ENCODE measurements at regions not wholly inside any gene's neighbourhood (a gene's known extent, or its start where the extent isn't known, plus 50 kb on each side); places are given as distances from the start of the nearest gene placed in this dataset.

GRCh38 chr1:199172171-199173124 is 533.6 kb downstream of the PTPRC start:
- H3K4me3 ChIP-seq (ENCODE audit: insufficient read depth, low read depth, low read length): no peak overlapping the region
- no peaks in the 10 kb centered on the region for H3K27me3 ChIP-seq (ENCODE audit: control insufficient read depth, insufficient read depth, low read length, poor library complexity, severe bottlenecking)
- no peak overlapping the region for H3K27ac ChIP-seq (ENCODE audit: insufficient read depth, low read depth, low read length, poor library complexity, severe bottlenecking)
- no peaks in the 10 kb centered on the region for H3K36me3 ChIP-seq (ENCODE audit: control insufficient read depth, insufficient read depth, low read length)
- WGBS, 2 experiments: 90 to 94% methylated on average over 3 to 4 of the region's 4 CpGs
- H3K9me3 ChIP-seq (ENCODE audit: control insufficient read depth, low read length): no peaks in the 10 kb centered on the region
- no peaks in the 10 kb centered on the region for H3K4me1 ChIP-seq (ENCODE audit: control insufficient read depth, insufficient read depth, low read length)

DNA sequence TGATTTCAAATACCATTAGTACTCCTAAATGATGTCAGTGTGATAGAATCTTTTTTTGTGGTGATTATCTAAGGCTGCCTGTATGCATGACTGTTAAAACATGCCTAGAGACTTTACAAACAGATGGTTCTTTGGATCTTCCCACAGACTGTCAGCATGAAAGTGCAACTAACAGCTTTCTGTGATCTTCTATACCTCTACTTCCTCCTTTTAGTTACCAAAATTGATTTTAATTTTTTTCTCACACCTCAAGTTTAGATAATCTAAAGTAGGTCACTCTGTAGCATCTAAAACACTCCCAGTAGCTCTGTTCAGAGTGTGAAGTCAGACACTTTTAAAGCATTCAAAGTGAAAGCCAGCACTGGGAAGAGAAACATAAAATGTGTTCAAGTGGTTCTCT is 534.5 kb downstream of the PTPRC start:
- H3K4me1 ChIP-seq (ENCODE audit: control insufficient read depth, insufficient read depth, low read length): no peaks in the 10 kb centered on the region
- no peak overlapping the region for H3K4me3 ChIP-seq (ENCODE audit: insufficient read depth, low read depth, low read length)
- H3K9me3 ChIP-seq (ENCODE audit: control insufficient read depth, low read length): no peaks in the 10 kb centered on the region
- H3K36me3 ChIP-seq (ENCODE audit: control insufficient read depth, insufficient read depth, low read length): no peaks in the 10 kb centered on the region
- H3K27ac ChIP-seq (ENCODE audit: insufficient read depth, low read depth, low read length, poor library complexity, severe bottlenecking): no peak overlapping the region
- H3K27me3 ChIP-seq (ENCODE audit: control insufficient read depth, insufficient read depth, low read length, poor library complexity, severe bottlenecking): no peaks in the 10 kb centered on the region

DNA sequence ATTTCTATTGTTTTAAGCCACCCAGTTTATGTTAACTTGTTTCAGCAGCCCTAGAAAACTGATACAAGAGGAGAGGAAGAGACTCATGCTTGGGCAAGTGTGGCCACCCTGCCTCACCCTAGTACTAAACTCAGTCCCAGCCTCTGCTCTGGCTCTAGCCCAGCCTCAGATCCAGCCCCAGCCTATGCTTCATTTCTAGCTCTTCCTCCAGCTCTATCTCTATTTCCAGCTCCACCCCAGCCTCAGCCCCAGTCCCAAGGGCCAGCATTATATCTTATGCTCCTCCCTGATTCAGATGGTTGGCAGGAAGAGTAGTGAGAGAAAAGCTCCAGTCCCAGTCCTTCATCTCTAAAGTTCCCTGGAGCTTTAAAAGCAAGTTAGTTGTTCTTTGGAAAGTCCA is 535.5 kb downstream of the PTPRC start:
- H3K4me3 ChIP-seq (ENCODE audit: insufficient read depth, low read depth, low read length): no peak overlapping the region
- H3K9me3 ChIP-seq (ENCODE audit: control insufficient read depth, low read length): no peaks in the 10 kb centered on the region
- H3K4me1 ChIP-seq (ENCODE audit: control insufficient read depth, insufficient read depth, low read length): no peaks in the 10 kb centered on the region
- H3K36me3 ChIP-seq (ENCODE audit: control insufficient read depth, insufficient read depth, low read length): no peaks in the 10 kb centered on the region
- no peak overlapping the region for H3K27ac ChIP-seq (ENCODE audit: insufficient read depth, low read depth, low read length, poor library complexity, severe bottlenecking)
- H3K27me3 ChIP-seq (ENCODE audit: control insufficient read depth, insufficient read depth, low read length, poor library complexity, severe bottlenecking): no peaks in the 10 kb centered on the region

DNA sequence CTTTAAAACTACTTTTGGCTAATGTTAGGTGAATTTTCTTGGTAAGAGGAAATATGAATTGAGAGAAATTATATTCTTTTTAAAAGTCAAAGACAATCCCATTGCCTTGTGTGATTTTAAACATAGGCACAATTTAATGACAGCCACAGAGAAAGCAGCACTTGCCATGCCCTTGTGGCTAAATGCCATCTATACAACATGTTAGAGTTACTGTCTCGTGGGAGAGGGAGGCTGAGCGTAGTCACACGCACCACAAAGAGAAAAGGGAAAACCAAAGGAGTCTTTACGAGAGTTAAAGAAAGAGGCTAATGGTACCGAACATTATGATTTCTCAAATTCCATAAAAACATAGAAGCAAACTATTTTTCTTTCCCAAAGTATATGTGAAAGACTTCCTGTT is 537.9 kb downstream of the PTPRC start:
- no peaks in the 10 kb centered on the region for H3K36me3 ChIP-seq (ENCODE audit: control insufficient read depth, insufficient read depth, low read length)
- H3K4me3 ChIP-seq (ENCODE audit: insufficient read depth, low read depth, low read length): no peak overlapping the region
- H3K4me1 ChIP-seq (ENCODE audit: control insufficient read depth, insufficient read depth, low read length): no peaks in the 10 kb centered on the region
- no peaks in the 10 kb centered on the region for H3K9me3 ChIP-seq (ENCODE audit: control insufficient read depth, low read length)
- no peaks in the 10 kb centered on the region for H3K27me3 ChIP-seq (ENCODE audit: control insufficient read depth, insufficient read depth, low read length, poor library complexity, severe bottlenecking)
- 90 to 100% methylated on average over 3 to 5 of the region's 5 CpGs for WGBS, 2 experiments
- no peak overlapping the region for H3K27ac ChIP-seq (ENCODE audit: insufficient read depth, low read depth, low read length, poor library complexity, severe bottlenecking)

DNA sequence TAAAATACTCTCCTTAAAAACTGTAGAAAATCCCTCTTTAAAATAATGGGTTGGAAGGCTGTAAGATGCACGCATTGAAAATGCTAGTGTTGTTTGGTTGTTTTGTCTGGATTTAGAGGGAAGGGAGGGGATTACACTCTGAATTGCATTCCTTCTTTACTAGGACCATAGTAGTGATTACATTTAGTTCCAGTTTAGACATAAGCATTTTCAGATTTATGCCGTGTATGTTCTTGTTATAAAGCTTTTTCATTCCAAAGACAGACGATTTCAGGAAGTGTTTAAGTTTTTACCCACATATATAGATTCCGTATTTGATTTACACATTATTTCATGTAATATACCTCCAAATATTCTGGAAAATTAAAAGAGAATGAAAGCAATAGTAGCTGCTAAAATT is 538.4 kb downstream of the PTPRC start:
- H3K36me3 ChIP-seq (ENCODE audit: control insufficient read depth, insufficient read depth, low read length): no peaks in the 10 kb centered on the region
- no peaks in the 10 kb centered on the region for H3K4me1 ChIP-seq (ENCODE audit: control insufficient read depth, insufficient read depth, low read length)
- no peaks in the 10 kb centered on the region for H3K27me3 ChIP-seq (ENCODE audit: control insufficient read depth, insufficient read depth, low read length, poor library complexity, severe bottlenecking)
- no peak overlapping the region for H3K4me3 ChIP-seq (ENCODE audit: insufficient read depth, low read depth, low read length)
- H3K27ac ChIP-seq (ENCODE audit: insufficient read depth, low read depth, low read length, poor library complexity, severe bottlenecking): no peak overlapping the region
- 90% methylated on average over 4 of the region's 4 CpGs; no CpG with 5 or more reads in 1 of the 2 experiments for WGBS, 2 experiments
- no peaks in the 10 kb centered on the region for H3K9me3 ChIP-seq (ENCODE audit: control insufficient read depth, low read length)

DNA sequence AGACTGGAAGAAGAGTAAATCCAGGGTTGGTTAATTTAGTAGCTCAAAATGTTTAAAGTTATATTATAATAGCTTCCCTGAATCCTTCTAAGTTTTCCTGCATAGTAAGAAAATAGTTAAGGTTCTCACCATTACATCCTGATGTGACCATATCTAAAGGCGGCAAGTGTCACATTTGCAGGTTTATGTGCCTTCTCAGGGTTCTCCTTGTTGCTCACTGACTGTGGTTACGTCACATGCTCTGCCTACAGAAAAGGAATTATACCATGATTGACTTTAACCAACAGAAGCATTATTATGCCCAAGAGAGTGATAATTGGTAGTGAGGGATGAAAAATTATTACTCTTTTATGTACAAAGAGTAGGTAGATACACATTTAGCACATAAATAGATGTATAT is 539.8 kb downstream of the PTPRC start:
- no peak overlapping the region for H3K27ac ChIP-seq (ENCODE audit: insufficient read depth, low read depth, low read length, poor library complexity, severe bottlenecking)
- WGBS, 2 experiments: 96 to 97% methylated on average over 2 of the region's 2 CpGs
- no peaks in the 10 kb centered on the region for H3K27me3 ChIP-seq (ENCODE audit: control insufficient read depth, insufficient read depth, low read length, poor library complexity, severe bottlenecking)
- H3K4me1 ChIP-seq (ENCODE audit: control insufficient read depth, insufficient read depth, low read length): no peaks in the 10 kb centered on the region
- no peaks in the 10 kb centered on the region for H3K9me3 ChIP-seq (ENCODE audit: control insufficient read depth, low read length)
- H3K36me3 ChIP-seq (ENCODE audit: control insufficient read depth, insufficient read depth, low read length): no peaks in the 10 kb centered on the region
- no peak overlapping the region for H3K4me3 ChIP-seq (ENCODE audit: insufficient read depth, low read depth, low read length)

DNA sequence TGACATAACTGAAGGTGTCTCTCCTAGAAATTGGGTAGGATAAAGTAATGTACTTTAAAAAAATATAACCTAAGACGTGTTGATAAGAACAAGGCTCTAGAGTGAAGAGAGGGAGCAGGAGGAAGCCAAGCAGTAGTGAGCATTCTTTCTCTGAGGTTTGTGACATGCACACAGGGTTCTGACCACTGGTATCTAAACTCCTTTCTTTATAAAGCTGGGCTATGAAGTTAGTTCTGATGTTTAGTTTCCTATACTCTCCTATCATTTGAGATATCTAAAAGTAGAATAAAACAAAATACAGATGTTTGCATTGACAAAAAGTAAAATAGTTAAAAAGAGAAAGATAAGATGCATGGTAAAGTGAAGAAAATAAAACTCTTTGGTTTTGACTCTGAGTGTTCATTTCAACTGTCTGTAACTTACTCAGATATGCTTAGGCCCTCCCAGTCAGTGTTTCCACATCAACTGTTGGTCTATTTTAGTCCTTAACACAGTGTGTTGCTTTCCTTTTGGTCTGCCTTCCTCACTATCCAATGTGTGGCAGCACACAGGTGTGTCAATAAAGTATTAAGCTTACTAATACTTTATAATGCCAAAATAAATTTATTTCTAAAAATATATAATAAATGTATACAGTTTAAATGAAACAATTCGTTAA is 543.5 kb downstream of the PTPRC start:
- H3K9me3 ChIP-seq (ENCODE audit: control insufficient read depth, low read length): no peaks in the 10 kb centered on the region
- 60 to 80% methylated on average over 1 of the region's 2 CpGs for WGBS, 2 experiments
- H3K4me1 ChIP-seq (ENCODE audit: control insufficient read depth, insufficient read depth, low read length): no peaks in the 10 kb centered on the region
- H3K36me3 ChIP-seq (ENCODE audit: control insufficient read depth, insufficient read depth, low read length): no peaks in the 10 kb centered on the region
- H3K27ac ChIP-seq (ENCODE audit: insufficient read depth, low read depth, low read length, poor library complexity, severe bottlenecking): no peak overlapping the region
- H3K4me3 ChIP-seq (ENCODE audit: insufficient read depth, low read depth, low read length): no peak overlapping the region
- no peaks in the 10 kb centered on the region for H3K27me3 ChIP-seq (ENCODE audit: control insufficient read depth, insufficient read depth, low read length, poor library complexity, severe bottlenecking)

DNA sequence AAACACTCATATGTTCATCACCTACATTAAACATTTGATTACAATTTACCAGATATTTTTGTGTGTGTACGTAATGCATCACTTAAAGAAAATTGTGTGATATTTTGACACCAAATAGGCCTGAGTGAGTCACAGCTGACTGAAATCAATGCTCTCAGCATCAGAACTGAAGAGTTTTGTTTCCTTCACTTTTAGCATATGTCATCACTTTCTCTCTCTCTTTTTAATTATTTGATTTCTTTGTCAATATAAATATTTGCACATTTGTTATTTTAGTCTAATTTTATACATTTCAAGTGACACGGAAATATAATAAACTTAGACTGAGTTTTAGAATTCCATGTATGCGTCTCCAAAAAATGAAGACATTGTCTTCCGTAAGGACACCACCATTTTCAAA is 545.3 kb downstream of the PTPRC start:
- Histone ChIP-seq H3K27ac (ENCODE audit: insufficient read depth, low read depth, low read length, poor library complexity, severe bottlenecking) (no peak overlapping the region), H3K9me3 (ENCODE audit: control insufficient read depth, low read length) (no peaks in the 10 kb centered on the region), H3K36me3 (ENCODE audit: control insufficient read depth, insufficient read depth, low read length) (no peaks in the 10 kb centered on the region), H3K27me3 (ENCODE audit: control insufficient read depth, insufficient read depth, low read length, poor library complexity, severe bottlenecking) (no peaks in the 10 kb centered on the region), H3K4me3 (ENCODE audit: insufficient read depth, low read depth, low read length) (no peak overlapping the region), H3K4me1 (ENCODE audit: control insufficient read depth, insufficient read depth, low read length) (no peaks in the 10 kb centered on the region)
- WGBS, 2 experiments: 88 to 100% methylated on average over 1 to 3 of the region's 4 CpGs

DNA sequence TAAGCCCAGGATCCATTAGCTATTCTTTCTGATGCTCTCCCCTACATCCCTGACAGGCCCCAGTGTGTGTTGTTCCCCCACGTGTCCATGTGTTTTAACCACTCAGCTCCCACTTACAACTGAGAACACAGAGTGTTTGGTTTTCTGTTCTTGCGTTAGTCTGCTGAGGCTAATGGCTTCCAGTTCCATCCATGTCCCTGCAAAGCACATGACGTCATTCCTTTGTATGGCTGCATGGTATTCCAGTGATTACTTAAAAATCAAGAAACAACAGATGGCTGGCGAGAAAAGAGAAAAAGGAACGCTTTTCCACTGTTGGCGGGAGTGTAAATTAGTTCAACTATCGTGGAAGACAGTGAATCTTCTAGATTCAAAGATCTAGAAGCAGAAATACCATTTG is 556.0 kb downstream of the PTPRC start:
- H3K4me1 ChIP-seq (ENCODE audit: control insufficient read depth, insufficient read depth, low read length): no peaks in the 10 kb centered on the region
- H3K36me3 ChIP-seq (ENCODE audit: control insufficient read depth, insufficient read depth, low read length): no peaks in the 10 kb centered on the region
- no peaks in the 10 kb centered on the region for H3K9me3 ChIP-seq (ENCODE audit: control insufficient read depth, low read length)
- H3K4me3 ChIP-seq (ENCODE audit: insufficient read depth, low read depth, low read length): no peak overlapping the region
- 95 to 97% methylated on average over 7 of the region's 7 CpGs for WGBS, 2 experiments
- H3K27me3 ChIP-seq (ENCODE audit: control insufficient read depth, insufficient read depth, low read length, poor library complexity, severe bottlenecking): no peaks in the 10 kb centered on the region
- H3K27ac ChIP-seq (ENCODE audit: insufficient read depth, low read depth, low read length, poor library complexity, severe bottlenecking): no peak overlapping the region

DNA sequence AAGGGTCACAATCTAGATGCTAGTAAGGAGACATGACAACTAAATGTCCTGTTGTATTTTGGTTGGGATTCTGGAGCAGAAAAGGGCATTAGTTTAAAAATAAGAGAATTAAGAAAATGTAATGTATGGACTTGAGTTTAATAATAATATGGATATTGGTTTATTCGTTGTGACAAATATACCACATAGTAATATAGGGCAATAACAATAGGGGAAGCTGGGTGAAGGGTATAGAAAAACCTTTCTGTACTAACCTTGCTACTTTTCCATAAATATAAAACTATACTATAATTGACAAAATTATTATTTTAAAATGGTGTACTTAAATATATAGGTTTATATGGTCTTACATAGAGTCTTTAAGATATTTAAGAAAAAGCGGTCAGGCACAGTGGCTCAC is 558.9 kb downstream of the PTPRC start:
- H3K36me3 ChIP-seq (ENCODE audit: control insufficient read depth, insufficient read depth, low read length): no peaks in the 10 kb centered on the region
- H3K4me3 ChIP-seq (ENCODE audit: insufficient read depth, low read depth, low read length): no peak overlapping the region
- WGBS, 2 experiments: 92 to 94% methylated on average over 1 of the region's 2 CpGs
- no peak overlapping the region for H3K27ac ChIP-seq (ENCODE audit: insufficient read depth, low read depth, low read length, poor library complexity, severe bottlenecking)
- no peaks in the 10 kb centered on the region for H3K4me1 ChIP-seq (ENCODE audit: control insufficient read depth, insufficient read depth, low read length)
- no peaks in the 10 kb centered on the region for H3K9me3 ChIP-seq (ENCODE audit: control insufficient read depth, low read length)
- H3K27me3 ChIP-seq (ENCODE audit: control insufficient read depth, insufficient read depth, low read length, poor library complexity, severe bottlenecking): no peaks in the 10 kb centered on the region

Measured in ectodermal cell (in vitro differentiated cells).